ENCODE measurements at regions not wholly inside any gene's neighbourhood (a gene's known extent, or its start where the extent isn't known, plus 50 kb on each side); places are given as distances from the start of the nearest gene placed in this dataset.

DNA sequence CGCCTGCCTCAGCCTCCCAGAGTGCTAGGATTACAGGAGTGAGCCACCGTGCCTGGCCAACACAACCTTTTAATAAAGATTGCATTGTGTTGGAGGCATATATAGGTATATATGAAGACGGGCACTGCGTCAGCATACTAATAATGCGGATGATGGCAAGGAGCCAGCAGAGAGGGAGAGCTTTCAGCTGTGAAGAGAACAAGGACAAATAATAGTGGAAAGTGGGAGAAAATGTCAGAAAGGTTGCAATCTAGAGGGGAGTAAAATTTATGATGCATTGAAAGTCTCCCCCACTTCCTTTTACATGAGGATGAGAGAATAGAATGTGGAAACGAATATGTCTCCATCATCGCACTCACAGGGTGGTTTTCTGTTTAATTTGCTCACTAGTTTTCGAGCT, 170.5 kb upstream of the TBL1XR1 start:
- H3K27me3 ChIP-seq, result no peaks in the 10 kb centered on the region
- H3K4me3 ChIP-seq (ENCODE audit: low read depth in 1 of 2, low read length in 1 of 2), result no peak overlapping the region
- no peaks in the 10 kb centered on the region for H3K4me1 ChIP-seq (ENCODE audit: control insufficient read depth in 1 of 2, insufficient read depth in 1 of 2, low read depth in 1 of 2, low read length in 1 of 2)
- no peak for TF ChIP-seq CTCF (IDR thresholded peaks at IDR 0.05)
- no peaks in the 10 kb centered on the region for H3K9me3 ChIP-seq
- H3K36me3 ChIP-seq, result no peaks in the 10 kb centered on the region
- H3K27ac ChIP-seq, result no peak overlapping the region

DNA sequence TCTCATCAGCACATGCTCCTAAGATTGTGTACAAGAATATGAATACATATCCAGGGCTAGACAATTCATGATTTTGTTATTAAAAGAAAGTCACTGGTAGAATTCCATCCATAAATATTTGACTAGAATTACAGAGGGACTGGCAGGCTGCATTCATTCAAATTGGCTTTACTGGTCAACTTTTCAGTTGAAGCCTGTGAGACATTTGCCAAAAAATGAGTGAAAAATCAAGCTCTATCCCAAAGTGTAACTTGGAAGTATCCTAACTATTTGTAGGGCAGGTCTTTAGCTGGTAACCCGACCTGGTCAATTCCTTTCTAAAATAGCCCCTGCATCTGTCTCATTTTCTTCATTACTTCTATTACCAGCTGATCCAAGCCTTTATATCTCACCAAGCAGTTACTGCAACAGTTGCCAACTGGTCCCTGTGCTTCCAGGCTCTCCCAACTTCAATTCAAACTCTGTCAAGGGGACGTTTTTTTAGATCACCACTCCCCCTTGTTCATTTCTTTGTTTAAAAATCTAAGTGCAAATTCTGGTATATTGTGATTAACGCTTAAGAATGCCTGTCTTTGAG, 173.1 kb upstream of the TBL1XR1 start:
- Histone ChIP-seq H3K4me1 (ENCODE audit: control insufficient read depth in 1 of 2, insufficient read depth in 1 of 2, low read depth in 1 of 2, low read length in 1 of 2) (no peaks in the 10 kb centered on the region), H3K27me3 (no peaks in the 10 kb centered on the region), H3K9me3 (no peaks in the 10 kb centered on the region), H3K4me3 (ENCODE audit: low read depth in 1 of 2, low read length in 1 of 2) (no peak overlapping the region), H3K36me3 (no peaks in the 10 kb centered on the region), H3K27ac (no peak overlapping the region)
- TF ChIP-seq CTCF (IDR thresholded peaks at IDR 0.05), result no peak

GRCh38 chr3:177371146-177371545, 173.9 kb upstream of the TBL1XR1 start:
- H3K27me3 ChIP-seq, result no peaks in the 10 kb centered on the region
- no peaks in the 10 kb centered on the region for H3K4me1 ChIP-seq (ENCODE audit: control insufficient read depth in 1 of 2, insufficient read depth in 1 of 2, low read depth in 1 of 2, low read length in 1 of 2)
- H3K4me3 ChIP-seq (ENCODE audit: low read depth in 1 of 2, low read length in 1 of 2), result no peak overlapping the region
- no peaks in the 10 kb centered on the region for H3K36me3 ChIP-seq
- no peak for TF ChIP-seq CTCF (IDR thresholded peaks at IDR 0.05)
- H3K27ac ChIP-seq, result no peak overlapping the region
- H3K9me3 ChIP-seq, result no peaks in the 10 kb centered on the region

DNA sequence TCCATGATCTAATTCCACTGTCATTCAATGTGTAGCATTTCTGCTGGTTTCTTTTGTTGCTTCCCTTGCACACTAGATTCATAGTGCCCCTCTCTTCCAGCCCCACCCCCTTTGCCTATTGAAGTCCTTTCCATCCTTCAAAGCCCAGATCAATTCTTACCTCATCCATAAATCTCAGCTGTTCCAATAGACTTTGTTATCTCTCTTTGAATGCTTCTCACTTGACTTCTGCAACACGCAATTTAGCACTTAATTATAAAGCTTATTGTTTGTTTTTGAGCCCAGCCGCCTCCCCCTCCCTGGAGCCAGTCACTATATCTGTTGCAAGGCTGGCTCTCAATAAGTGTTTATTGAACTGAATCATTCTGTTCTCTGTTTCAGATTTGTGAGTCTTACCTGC, 174.6 kb upstream of the TBL1XR1 start:
- TF ChIP-seq CTCF (IDR thresholded peaks at IDR 0.05), result no peak

GRCh38 chr3:177374323-177374722, 177.0 kb upstream of the TBL1XR1 start:
- H3K27ac ChIP-seq, result no peak overlapping the region
- no peaks in the 10 kb centered on the region for H3K9me3 ChIP-seq
- H3K4me3 ChIP-seq (ENCODE audit: low read depth in 1 of 2, low read length in 1 of 2), result no peak overlapping the region
- no peaks in the 10 kb centered on the region for H3K27me3 ChIP-seq
- TF ChIP-seq CTCF (IDR thresholded peaks at IDR 0.05), result no peak
- no peaks in the 10 kb centered on the region for H3K36me3 ChIP-seq
- H3K4me1 ChIP-seq (ENCODE audit: control insufficient read depth in 1 of 2, insufficient read depth in 1 of 2, low read depth in 1 of 2, low read length in 1 of 2), result no peaks in the 10 kb centered on the region

More for the DNA sequence above, 174.6 kb upstream of the TBL1XR1 start:
- H3K9me3 ChIP-seq, result no peaks in the 10 kb centered on the region
- H3K27me3 ChIP-seq, result no peaks in the 10 kb centered on the region
- H3K36me3 ChIP-seq, result no peaks in the 10 kb centered on the region
- H3K4me1 ChIP-seq (ENCODE audit: control insufficient read depth in 1 of 2, insufficient read depth in 1 of 2, low read depth in 1 of 2, low read length in 1 of 2), result no peaks in the 10 kb centered on the region
- H3K27ac ChIP-seq, result no peak overlapping the region
- H3K4me3 ChIP-seq (ENCODE audit: low read depth in 1 of 2, low read length in 1 of 2), result no peak overlapping the region

DNA sequence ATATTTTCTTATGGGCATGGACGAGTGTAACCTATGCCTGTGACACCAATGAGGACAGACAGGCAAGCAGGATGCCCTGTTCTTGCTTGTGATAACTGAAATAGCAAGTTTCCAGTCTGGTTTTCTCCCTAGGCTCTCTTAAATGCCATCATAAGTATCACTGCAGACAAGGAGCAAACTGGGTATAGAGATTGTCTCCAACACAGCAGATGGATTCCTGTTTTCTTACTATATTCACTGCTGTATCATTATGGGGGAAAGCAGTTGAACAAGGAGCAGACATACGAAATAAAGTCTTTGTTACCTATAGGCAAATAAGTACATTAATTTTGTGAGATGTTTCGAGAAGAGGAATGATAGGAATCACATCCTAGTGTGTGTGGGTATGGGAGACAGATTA, 178.0 kb upstream of the TBL1XR1 start:
- Histone ChIP-seq H3K27me3 (no peaks in the 10 kb centered on the region), H3K9me3 (no peaks in the 10 kb centered on the region), H3K4me3 (ENCODE audit: low read depth in 1 of 2, low read length in 1 of 2) (no peak overlapping the region), H3K36me3 (no peaks in the 10 kb centered on the region), H3K27ac (no peak overlapping the region), H3K4me1 (ENCODE audit: control insufficient read depth in 1 of 2, insufficient read depth in 1 of 2, low read depth in 1 of 2, low read length in 1 of 2) (no peaks in the 10 kb centered on the region)
- no peak for TF ChIP-seq CTCF (IDR thresholded peaks at IDR 0.05)
